Mammary epithelial cell (primary cell): ENCODE measurements at regions not wholly inside any gene's neighbourhood (a gene's known extent, or its start where the extent isn't known, plus 50 kb on each side); places are given as distances from the start of the nearest gene placed in this dataset.

ENCODE experiments used
- EZH2 ChIP-seq: IDR thresholded peaks from 2 replicates; pipeline ENCODE4 v1.6.1; 2012; ENCODE audit warnings: low read length, inconsistent platforms, borderline replicate concordance
- TF ChIP-seq, protein P1 (sequence below), 2 donors: IDR thresholded peaks in 1 of 2; conservative IDR thresholded peaks in 1 of 2; 2 replicates each; pipeline ENCODE4 v1.5.1; 2011 to 2012; ENCODE audit warnings: inconsistent platforms in 2 of 2, low read length in 2 of 2, mild to moderate bottlenecking in 2 of 2, control low read depth in 1 of 2, low read depth in 1 of 2; ENCODE audit not compliant: insufficient read depth in 1 of 2; ENCODE audit errors: extremely low read depth in 1 of 2

DNA sequence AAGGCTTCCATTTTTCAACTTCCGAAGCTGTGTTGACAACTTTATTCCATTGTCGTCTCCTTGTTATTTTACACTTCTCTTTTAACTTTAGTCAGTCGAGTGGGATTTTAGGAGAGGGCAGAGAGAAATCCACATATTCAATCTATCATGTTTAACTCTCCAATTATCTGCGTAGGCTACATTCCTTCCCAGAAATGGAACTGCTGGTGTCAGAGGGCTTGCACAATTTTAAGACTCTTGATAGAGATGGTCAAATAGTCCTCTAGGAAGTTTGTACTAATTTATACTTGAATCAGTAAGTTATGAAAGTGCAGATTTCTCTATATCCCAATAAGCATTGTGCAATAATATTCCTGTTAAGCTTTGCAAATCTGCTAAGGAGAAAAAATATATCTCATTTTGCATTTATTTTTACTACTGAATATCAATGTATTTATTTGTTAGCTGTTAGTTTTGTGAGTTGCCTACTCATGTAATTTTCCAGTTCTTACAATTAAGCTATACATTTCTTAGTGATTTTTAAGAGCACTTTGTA is 95.6 kb downstream of the CYP26B1 start:
- TF ChIP-seq, protein P1, sequence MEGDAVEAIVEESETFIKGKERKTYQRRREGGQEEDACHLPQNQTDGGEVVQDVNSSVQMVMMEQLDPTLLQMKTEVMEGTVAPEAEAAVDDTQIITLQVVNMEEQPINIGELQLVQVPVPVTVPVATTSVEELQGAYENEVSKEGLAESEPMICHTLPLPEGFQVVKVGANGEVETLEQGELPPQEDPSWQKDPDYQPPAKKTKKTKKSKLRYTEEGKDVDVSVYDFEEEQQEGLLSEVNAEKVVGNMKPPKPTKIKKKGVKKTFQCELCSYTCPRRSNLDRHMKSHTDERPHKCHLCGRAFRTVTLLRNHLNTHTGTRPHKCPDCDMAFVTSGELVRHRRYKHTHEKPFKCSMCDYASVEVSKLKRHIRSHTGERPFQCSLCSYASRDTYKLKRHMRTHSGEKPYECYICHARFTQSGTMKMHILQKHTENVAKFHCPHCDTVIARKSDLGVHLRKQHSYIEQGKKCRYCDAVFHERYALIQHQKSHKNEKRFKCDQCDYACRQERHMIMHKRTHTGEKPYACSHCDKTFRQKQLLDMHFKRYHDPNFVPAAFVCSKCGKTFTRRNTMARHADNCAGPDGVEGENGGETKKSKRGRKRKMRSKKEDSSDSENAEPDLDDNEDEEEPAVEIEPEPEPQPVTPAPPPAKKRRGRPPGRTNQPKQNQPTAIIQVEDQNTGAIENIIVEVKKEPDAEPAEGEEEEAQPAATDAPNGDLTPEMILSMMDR (conservative IDR thresholded peaks at IDR 0.05 in 1 of 2, IDR thresholded peaks at IDR 0.05 in 1 of 2; ENCODE audit: extremely low read depth in 1 of 2, insufficient read depth in 1 of 2, low read depth in 1 of 2, low read length in 2 of 2), result no peak
- no peak for TF ChIP-seq EZH2
